Muscle layer of colon (tissue), 2 donors: ENCODE measurements at regions not wholly inside any gene's neighbourhood (a gene's known extent, or its start where the extent isn't known, plus 50 kb on each side); places are given as distances from the start of the nearest gene placed in this dataset.
"Not testable (repeated sequence)": the region's sequence is repeated elsewhere in the genome, so short reads cannot be mapped to it uniquely, and the experiment has no call there.

Experiments
- H3K27ac ChIP-seq: one replicate; pipeline ENCODE4 v1.7.0; 2013; ENCODE audit warnings: low read depth, mild to moderate bottlenecking, low read length, moderate library complexity
- H3K27me3 ChIP-seq, 2 donors: one replicate each; pipeline ENCODE4 v1.7.0; 2013; ENCODE audit warnings: low read length in 2 of 2, mild to moderate bottlenecking in 2 of 2; ENCODE audit not compliant: insufficient read depth in 2 of 2, control insufficient read depth in 1 of 2
- H3K36me3 ChIP-seq: one replicate; pipeline ENCODE4 v1.7.0; 2013; ENCODE audit warnings: mild to moderate bottlenecking, low read length; ENCODE audit not compliant: insufficient read depth
- H3K4me1 ChIP-seq: one replicate; pipeline ENCODE4 v1.7.0; 2013; ENCODE audit warnings: mild to moderate bottlenecking, low read length; ENCODE audit not compliant: insufficient read depth
- H3K4me3 ChIP-seq, 2 donors: one replicate each; pipeline ENCODE4 v1.7.0; 2013; ENCODE audit warnings: low read length in 2 of 2, low read depth in 1 of 2, mild to moderate bottlenecking in 1 of 2, moderate library complexity in 1 of 2
- H3K9ac ChIP-seq: one replicate; pipeline ENCODE4 v1.7.0; 2013; ENCODE audit warnings: low read length
- H3K9me3 ChIP-seq: one replicate; pipeline ENCODE4 v1.7.0; 2013; ENCODE audit warnings: mild to moderate bottlenecking, low read length
- donor health status: abdominal sarcoma.
- donor health status: Adenocarcinoma of cecum.

DNA sequence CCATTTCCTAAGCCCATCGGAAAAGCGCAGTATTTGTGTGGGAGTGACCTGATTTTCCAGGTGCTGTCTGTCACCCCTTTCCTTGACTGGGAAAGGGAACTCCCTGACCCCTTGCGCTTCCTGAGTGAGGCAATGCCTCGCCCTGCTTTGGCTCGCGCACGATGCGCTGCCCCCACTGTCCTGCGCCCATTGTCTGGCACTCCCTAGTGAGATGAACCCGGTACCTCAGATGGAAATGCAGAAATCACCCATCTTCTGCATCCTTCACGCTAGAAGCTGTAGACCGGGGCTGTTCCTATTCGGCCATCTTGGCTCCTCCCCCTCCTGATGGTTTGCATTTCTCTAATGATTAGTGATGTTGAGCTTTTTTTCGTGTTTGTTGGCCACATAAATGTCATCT lies 349.3 kb upstream of the GBE1 start:
- not testable (repeated sequence) for H3K36me3 ChIP-seq, H3K27me3 ChIP-seq, H3K9me3 ChIP-seq, H3K27ac ChIP-seq, H3K4me3 ChIP-seq, H3K9ac ChIP-seq, H3K4me1 ChIP-seq

DNA sequence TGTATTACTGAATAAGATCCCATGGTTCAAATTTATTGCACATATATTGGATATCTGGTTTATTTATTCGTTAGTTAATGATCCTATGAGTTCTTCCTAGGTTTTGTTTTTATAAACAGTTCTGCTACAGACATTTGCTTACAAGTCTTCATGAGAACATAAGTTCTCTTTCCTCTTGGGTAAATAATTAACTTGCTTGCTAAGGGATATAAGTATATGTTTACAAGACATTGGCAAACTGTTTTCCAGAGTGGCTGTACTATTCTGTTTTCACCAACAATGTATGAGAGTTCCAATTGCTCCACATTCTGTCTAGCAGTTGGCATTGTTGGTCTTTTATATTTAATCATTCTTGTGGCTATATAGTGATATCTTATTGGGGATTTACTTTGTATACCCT lies 341.8 kb upstream of the GBE1 start:
- no peaks in the 10 kb centered on the region for H3K27me3 ChIP-seq
- no peak overlapping the region for H3K9ac ChIP-seq
- no peak overlapping the region for H3K27ac ChIP-seq
- H3K4me1 ChIP-seq = no peaks in the 10 kb centered on the region
- H3K9me3 ChIP-seq = no peaks in the 10 kb centered on the region
- no peaks in the 10 kb centered on the region for H3K36me3 ChIP-seq
- H3K4me3 ChIP-seq = no peak overlapping the region

DNA sequence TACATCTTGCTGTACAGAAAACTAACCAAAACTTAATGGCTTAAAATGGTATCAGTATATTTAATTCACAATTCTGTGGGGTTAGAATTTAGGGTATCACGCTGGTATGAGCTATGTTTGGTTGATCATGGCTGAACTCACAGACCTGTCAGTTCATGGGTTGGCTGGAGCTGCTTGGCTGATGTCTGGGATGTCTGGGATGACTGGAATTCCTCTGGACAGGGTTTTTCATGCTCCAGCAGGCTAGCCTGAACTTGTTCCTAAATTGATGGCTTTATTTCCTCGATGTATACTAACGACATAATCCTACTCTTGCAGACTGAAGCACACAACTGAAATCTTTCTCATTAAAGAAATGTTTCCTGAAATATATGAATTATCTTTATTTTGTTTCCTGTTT lies 338.9 kb upstream of the GBE1 start:
- Histone ChIP-seq H3K4me3 (no peak overlapping the region), H3K36me3 (no peaks in the 10 kb centered on the region), H3K9me3 (no peaks in the 10 kb centered on the region)

DNA sequence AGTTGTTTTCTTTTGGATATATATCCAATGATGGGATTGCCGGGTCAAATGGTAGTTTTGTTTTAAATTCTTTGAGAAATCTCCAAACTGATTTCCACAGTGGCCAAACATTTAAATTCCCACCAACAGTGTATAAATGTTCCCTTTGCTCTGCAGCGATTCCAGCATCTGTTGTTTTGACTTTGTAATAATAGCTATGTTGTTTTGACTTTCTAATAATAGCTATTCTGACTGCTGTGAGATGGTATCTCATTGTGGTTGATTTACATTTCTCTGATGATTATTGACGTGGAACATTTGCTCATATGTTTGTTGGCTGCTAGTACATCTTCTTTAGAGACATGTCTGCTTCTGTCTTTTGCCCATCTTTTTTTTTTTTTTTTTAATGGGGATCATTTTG lies 332.2 kb upstream of the GBE1 start:
- Histone ChIP-seq H3K36me3 (no peaks in the 10 kb centered on the region), H3K27ac (no peak overlapping the region), H3K4me1 (no peaks in the 10 kb centered on the region), H3K27me3 (no peaks in the 10 kb centered on the region), H3K9me3 (no peaks in the 10 kb centered on the region), H3K9ac (no peak overlapping the region), H3K4me3 (no peak overlapping the region)

More for the DNA sequence above, 338.9 kb upstream of the GBE1 start:
- H3K27ac ChIP-seq = no peak overlapping the region
- no peaks in the 10 kb centered on the region for H3K4me1 ChIP-seq
- H3K9ac ChIP-seq = no peak overlapping the region
- no peaks in the 10 kb centered on the region for H3K27me3 ChIP-seq

DNA sequence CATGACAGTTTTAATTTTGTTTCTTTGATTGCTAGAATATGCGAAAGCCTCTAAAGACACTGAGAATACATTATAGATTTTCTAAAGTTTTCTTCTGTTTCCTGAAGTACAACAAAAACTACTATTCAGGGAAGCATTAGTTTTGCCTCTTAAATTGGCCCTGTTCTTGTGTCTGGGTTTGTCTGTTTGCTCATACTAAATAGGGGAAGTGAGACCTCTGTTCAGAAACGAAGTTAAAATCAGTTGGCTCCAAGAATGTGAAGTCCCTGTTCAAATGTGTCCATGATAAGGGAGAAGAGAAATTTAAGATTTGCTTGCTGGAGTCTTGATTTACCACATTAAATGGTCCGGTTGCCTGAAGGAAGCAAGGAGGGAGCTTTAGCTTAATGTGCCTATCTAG lies 327.3 kb upstream of the GBE1 start:
- Histone ChIP-seq H3K9ac (no peak overlapping the region), H3K4me3 (no peak overlapping the region)

DNA sequence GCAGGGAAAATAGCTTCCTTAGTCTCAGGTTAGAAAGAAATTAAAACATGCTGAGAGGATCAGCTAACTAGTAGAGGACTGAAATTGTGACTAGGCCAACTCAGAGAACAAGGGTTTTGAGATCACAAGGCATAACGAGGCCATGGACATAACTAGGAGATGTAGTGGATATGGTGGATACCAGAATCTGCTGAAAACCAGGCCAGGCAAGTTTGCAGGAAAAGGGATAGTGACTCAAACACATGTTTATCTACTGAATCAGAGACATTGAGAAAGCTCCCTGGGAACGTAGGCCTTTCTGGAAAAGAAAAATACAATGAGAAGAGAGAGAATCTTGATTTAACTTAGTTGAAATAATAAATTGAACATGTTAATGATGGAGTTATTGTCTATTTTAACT lies 326.5 kb upstream of the GBE1 start:
- Histone ChIP-seq H3K4me3 (no peak overlapping the region), H3K9ac (no peak overlapping the region), H3K27me3 (no peaks in the 10 kb centered on the region), H3K9me3 (no peaks in the 10 kb centered on the region), H3K4me1 (no peaks in the 10 kb centered on the region), H3K36me3 (no peaks in the 10 kb centered on the region), H3K27ac (no peak overlapping the region)

More for the DNA sequence above, 327.3 kb upstream of the GBE1 start:
- no peaks in the 10 kb centered on the region for H3K27me3 ChIP-seq
- H3K4me1 ChIP-seq = no peaks in the 10 kb centered on the region
- H3K27ac ChIP-seq = no peak overlapping the region
- H3K9me3 ChIP-seq = no peaks in the 10 kb centered on the region
- no peaks in the 10 kb centered on the region for H3K36me3 ChIP-seq

DNA sequence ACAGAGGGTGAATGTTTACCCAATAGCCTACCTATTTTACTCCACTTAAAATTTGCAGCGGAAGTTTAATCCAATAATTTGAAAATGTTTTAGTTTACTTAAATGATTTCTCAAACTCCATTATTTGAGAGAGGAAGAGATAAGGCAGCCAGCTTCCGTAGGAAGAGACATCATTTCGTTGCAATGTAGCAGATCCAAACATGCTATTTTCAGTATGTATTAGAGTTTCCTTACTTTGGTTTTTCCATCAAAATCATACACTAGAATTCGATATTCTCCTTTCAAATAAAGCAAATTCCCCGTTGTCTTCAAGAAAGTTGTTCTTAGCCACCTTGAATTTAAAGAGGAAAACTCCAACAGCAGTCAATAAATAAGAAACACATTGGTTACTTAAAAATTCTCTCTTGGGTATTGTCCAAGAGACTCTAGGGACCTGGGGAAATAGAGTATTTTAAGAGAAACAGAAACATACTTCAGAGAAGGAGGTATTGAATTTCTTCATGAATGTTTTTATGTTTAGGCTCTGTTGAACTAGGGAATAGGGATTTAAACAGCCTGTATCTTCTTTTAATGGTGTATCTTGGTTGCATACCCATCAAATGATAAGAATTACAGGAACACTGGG lies 324.5 kb upstream of the GBE1 start:
- Histone ChIP-seq H3K27me3 (no peaks in the 10 kb centered on the region), H3K9me3 (no peaks in the 10 kb centered on the region)

DNA sequence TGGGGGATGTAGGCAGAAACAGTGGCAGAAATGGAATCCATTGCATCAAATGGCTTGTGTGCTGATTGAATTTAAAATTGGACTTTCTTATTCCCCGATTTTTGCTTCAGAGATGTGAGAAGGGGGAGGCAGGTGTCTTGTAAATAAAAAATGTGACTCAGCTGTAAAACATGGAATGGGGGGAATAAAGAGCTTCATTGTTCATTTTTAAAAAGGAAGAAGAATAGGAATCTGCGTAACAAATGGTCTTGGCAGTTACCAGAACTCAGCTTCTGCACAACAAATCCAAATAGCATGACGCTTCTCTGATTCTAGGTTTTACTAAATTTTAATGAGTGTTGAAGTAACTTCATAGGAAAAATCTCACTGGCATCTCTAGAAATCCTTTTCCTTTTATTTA lies 323.9 kb upstream of the GBE1 start:
- Histone ChIP-seq H3K9me3 (no peaks in the 10 kb centered on the region), H3K4me1 (no peaks in the 10 kb centered on the region), H3K9ac (no peak overlapping the region), H3K27ac (no peak overlapping the region), H3K4me3 (no peak overlapping the region), H3K27me3 (no peaks in the 10 kb centered on the region), H3K36me3 (no peaks in the 10 kb centered on the region)

More for the DNA sequence above, 324.5 kb upstream of the GBE1 start:
- Histone ChIP-seq H3K9ac (no peak overlapping the region), H3K36me3 (no peaks in the 10 kb centered on the region), H3K27ac (no peak overlapping the region), H3K4me1 (no peaks in the 10 kb centered on the region), H3K4me3 (no peak overlapping the region)

DNA sequence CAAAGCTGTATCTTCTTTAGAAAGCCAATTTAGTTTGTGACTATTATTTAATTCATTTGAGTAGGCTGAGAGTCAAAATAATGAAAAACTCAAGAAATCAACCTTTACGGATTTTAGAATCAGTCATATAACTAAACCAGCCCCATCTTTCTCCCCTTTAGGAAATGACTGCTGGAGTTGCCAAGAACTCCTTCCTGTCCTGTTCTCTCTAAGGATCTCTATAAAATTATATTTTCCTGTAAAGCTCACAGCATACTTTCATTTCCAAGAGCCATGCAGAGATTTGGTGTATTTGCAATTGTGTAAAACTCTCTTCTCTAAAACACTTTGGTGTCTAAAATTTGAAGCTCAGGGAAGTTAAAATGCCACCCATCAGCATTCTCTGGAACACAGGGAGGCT lies 323.4 kb upstream of the GBE1 start:
- H3K9ac ChIP-seq = no peak overlapping the region
- H3K4me1 ChIP-seq = no peaks in the 10 kb centered on the region
- H3K27me3 ChIP-seq = no peaks in the 10 kb centered on the region
- H3K9me3 ChIP-seq = no peaks in the 10 kb centered on the region
- no peaks in the 10 kb centered on the region for H3K36me3 ChIP-seq
- no peak overlapping the region for H3K4me3 ChIP-seq
- H3K27ac ChIP-seq = no peak overlapping the region

DNA sequence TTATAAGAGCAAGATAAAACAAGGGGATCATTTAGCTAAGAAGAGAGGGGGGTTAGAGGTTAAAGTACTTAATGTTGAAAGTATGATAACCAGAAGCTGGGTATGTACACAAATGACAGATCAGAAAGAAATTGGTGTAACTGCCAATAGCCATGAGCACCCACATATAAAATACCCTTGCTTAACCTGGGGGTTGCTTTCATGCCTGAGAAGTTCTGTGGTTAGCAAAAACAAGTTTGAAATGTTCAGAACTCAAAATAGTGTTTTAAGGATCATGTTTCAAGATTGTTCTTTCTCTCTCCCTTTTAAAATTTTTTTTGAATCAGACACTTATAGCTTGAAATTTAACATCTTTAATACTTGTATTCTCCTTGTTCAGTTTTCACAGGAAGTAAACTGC lies 321.4 kb upstream of the GBE1 start:
- Histone ChIP-seq H3K4me3 (no peak overlapping the region), H3K36me3 (no peaks in the 10 kb centered on the region)

DNA sequence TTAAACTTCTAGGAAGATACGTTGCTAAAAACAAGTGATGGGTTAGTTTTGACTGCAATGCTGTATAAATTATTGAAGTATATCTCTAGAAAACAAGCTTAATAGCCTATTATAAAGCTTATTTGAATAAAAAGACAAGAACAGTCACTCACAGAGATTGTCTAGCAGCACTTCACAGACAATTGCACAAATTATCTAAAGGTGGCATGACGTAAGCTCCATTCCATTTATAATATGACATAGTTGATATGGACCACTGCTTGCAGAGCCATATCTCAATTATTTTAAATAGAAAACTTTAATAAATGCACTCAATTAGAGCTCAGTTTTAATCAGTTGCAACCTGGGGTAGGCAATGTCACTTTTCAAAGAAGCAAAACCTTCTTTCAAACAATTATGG lies 319.9 kb upstream of the GBE1 start:
- H3K27me3 ChIP-seq = no peaks in the 10 kb centered on the region
- no peak overlapping the region for H3K9ac ChIP-seq
- H3K4me3 ChIP-seq = no peak overlapping the region
- H3K4me1 ChIP-seq = no peaks in the 10 kb centered on the region
- H3K27ac ChIP-seq = no peak overlapping the region
- no peaks in the 10 kb centered on the region for H3K9me3 ChIP-seq
- H3K36me3 ChIP-seq = no peaks in the 10 kb centered on the region

More for the DNA sequence above, 321.4 kb upstream of the GBE1 start:
- no peak overlapping the region for H3K27ac ChIP-seq
- H3K27me3 ChIP-seq = no peaks in the 10 kb centered on the region
- H3K9me3 ChIP-seq = no peaks in the 10 kb centered on the region
- no peak overlapping the region for H3K9ac ChIP-seq
- H3K4me1 ChIP-seq = no peaks in the 10 kb centered on the region

DNA sequence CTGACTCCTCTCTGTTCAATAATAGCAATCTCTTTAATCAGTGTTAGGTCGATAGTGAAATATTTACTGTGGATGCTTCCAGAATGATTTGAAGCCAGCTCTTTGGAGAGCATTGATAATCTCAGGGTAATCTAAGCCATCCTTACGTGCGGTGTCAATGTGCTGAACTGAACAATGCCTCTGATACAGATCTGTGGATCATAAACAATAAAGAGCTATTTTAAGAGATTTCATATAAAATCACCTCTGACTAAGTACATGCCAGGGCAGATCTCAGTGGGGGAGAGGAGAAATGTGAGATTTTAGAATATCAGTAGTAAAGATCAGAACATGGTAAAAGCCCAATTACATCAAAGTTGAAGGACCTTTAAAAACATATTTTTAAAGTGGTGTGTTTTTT lies 319.3 kb upstream of the GBE1 start:
- Histone ChIP-seq H3K4me1 (no peaks in the 10 kb centered on the region), H3K9me3 (no peaks in the 10 kb centered on the region), H3K36me3 (no peaks in the 10 kb centered on the region), H3K9ac (no peak overlapping the region), H3K27ac (no peak overlapping the region), H3K27me3 (no peaks in the 10 kb centered on the region), H3K4me3 (no peak overlapping the region)
